HUES48 (cell line): ENCODE measurements at regions not wholly inside any gene's neighbourhood (a gene's known extent, or its start where the extent isn't known, plus 50 kb on each side); places are given as distances from the start of the nearest gene placed in this dataset.
"Not testable (repeated sequence)": the region's sequence is repeated elsewhere in the genome, so short reads cannot be mapped to it uniquely, and the experiment has no call there.

Source experiments
- H3K27ac ChIP-seq: one replicate; pipeline ENCODE4 v1.7.0; 2013; ENCODE audit warnings: low read depth, low read length, inconsistent platforms
- H3K27me3 ChIP-seq: 2 replicates; pipeline ENCODE4 v1.6.1; 2013; ENCODE audit warnings: mild to moderate bottlenecking, low read length; ENCODE audit not compliant: control insufficient read depth, insufficient read depth
- H3K36me3 ChIP-seq: 2 replicates; pipeline ENCODE4 v1.6.1; 2013; ENCODE audit warnings: low read length; ENCODE audit not compliant: control insufficient read depth, insufficient read depth
- H3K4me1 ChIP-seq: 2 replicates; pipeline ENCODE4 v1.6.1; 2013; ENCODE audit warnings: mild to moderate bottlenecking, low read length; ENCODE audit not compliant: control insufficient read depth, insufficient read depth
- H3K4me3 ChIP-seq: 2 replicates; pipeline ENCODE4 v1.5.1; 2013; ENCODE audit warnings: mild to moderate bottlenecking, low read depth, low read length
- H3K9ac ChIP-seq: 2 replicates; pipeline ENCODE4 v1.6.1; 2013; ENCODE audit warnings: mild to moderate bottlenecking, low read depth, low read length, moderate library complexity
- H3K9me3 ChIP-seq: 2 replicates; pipeline ENCODE4 v1.6.1; 2013; ENCODE audit warnings: low read length; ENCODE audit not compliant: control insufficient read depth, insufficient read depth

- H3K36me3 ChIP-seq, H3K27me3 ChIP-seq, H3K9ac ChIP-seq, H3K4me3 ChIP-seq, H3K27ac ChIP-seq, H3K4me1 ChIP-seq, H3K9me3 ChIP-seq: not testable (repeated sequence)
Measured at GRCh38 chr1:91207691-91208090, 185.9 kb upstream of the ZNF644 start.

- H3K4me3 ChIP-seq, H3K4me1 ChIP-seq, H3K9ac ChIP-seq, H3K9me3 ChIP-seq, H3K27me3 ChIP-seq, H3K36me3 ChIP-seq, H3K27ac ChIP-seq: not testable (repeated sequence)
Measured at GRCh38 chr1:91204150-91204549, 182.3 kb upstream of the ZNF644 start.

- H3K36me3 ChIP-seq, result no peaks in the 10 kb centered on the region
- peaks cover 4% of the 10 kb centered on the region for H3K4me1 ChIP-seq
- no peak overlapping the region for H3K27ac ChIP-seq
- H3K9me3 ChIP-seq, result no peaks in the 10 kb centered on the region
- no peaks in the 10 kb centered on the region for H3K27me3 ChIP-seq
- H3K4me3 ChIP-seq, result no peak overlapping the region
- H3K9ac ChIP-seq, result no peak overlapping the region
Measured at GRCh38 chr1:91201694-91202093, 179.9 kb upstream of the ZNF644 start.

GRCh38 chr1:91201176-91201575, 179.3 kb upstream of the ZNF644 start:
- H3K36me3 ChIP-seq, result no peaks in the 10 kb centered on the region
- peaks cover 4% of the 10 kb centered on the region for H3K4me1 ChIP-seq
- H3K9me3 ChIP-seq, result no peaks in the 10 kb centered on the region
- H3K9ac ChIP-seq, result no peak overlapping the region
- H3K27me3 ChIP-seq, result no peaks in the 10 kb centered on the region
- H3K27ac ChIP-seq, result no peak overlapping the region
- no peak overlapping the region for H3K4me3 ChIP-seq

- no peaks in the 10 kb centered on the region for H3K9me3 ChIP-seq
- no peak overlapping the region for H3K9ac ChIP-seq
- H3K36me3 ChIP-seq, result no peaks in the 10 kb centered on the region
- H3K4me1 ChIP-seq, result peaks cover 4% of the 10 kb centered on the region
- H3K27me3 ChIP-seq, result no peaks in the 10 kb centered on the region
- no peak overlapping the region for H3K27ac ChIP-seq
- H3K4me3 ChIP-seq, result no peak overlapping the region
Measured at GRCh38 chr1:91200675-91201074, 178.8 kb upstream of the ZNF644 start.

GRCh38 chr1:91199988-91200387, 178.2 kb upstream of the ZNF644 start:
- Histone ChIP-seq H3K9ac (no peak overlapping the region), H3K27ac (no peak overlapping the region), H3K36me3 (no peaks in the 10 kb centered on the region), H3K27me3 (no peaks in the 10 kb centered on the region), H3K9me3 (no peaks in the 10 kb centered on the region), H3K4me3 (no peak overlapping the region), H3K4me1 (peaks cover 4% of the 10 kb centered on the region)

- Histone ChIP-seq H3K4me3 (no peak overlapping the region), H3K27ac (no peak overlapping the region), H3K36me3 (no peaks in the 10 kb centered on the region), H3K9ac (no peak overlapping the region), H3K27me3 (no peaks in the 10 kb centered on the region), H3K9me3 (no peaks in the 10 kb centered on the region), H3K4me1 (no peaks in the 10 kb centered on the region)
Measured at GRCh38 chr1:91190996-91191395, 169.2 kb upstream of the ZNF644 start.

- Histone ChIP-seq H3K27me3 (no peaks in the 10 kb centered on the region), H3K9ac (no peak overlapping the region), H3K4me3 (no peak overlapping the region), H3K36me3 (no peaks in the 10 kb centered on the region), H3K27ac (no peak overlapping the region), H3K9me3 (no peaks in the 10 kb centered on the region), H3K4me1 (no peaks in the 10 kb centered on the region)
Measured at GRCh38 chr1:91189096-91189495, 167.3 kb upstream of the ZNF644 start.

- not testable (repeated sequence) for H3K27me3 ChIP-seq, H3K4me3 ChIP-seq, H3K36me3 ChIP-seq, H3K9me3 ChIP-seq, H3K27ac ChIP-seq, H3K4me1 ChIP-seq, H3K9ac ChIP-seq
Measured at GRCh38 chr1:91182807-91183206, 161.0 kb upstream of the ZNF644 start.

GRCh38 chr1:91176250-91176649, 154.4 kb upstream of the ZNF644 start:
- Histone ChIP-seq H3K27me3 (no peaks in the 10 kb centered on the region), H3K36me3 (no peaks in the 10 kb centered on the region), H3K4me1 (no peaks in the 10 kb centered on the region), H3K4me3 (no peak overlapping the region), H3K9me3 (no peaks in the 10 kb centered on the region), H3K9ac (no peak overlapping the region), H3K27ac (no peak overlapping the region)

- H3K36me3 ChIP-seq, result no peaks in the 10 kb centered on the region
- no peaks in the 10 kb centered on the region for H3K4me1 ChIP-seq
- no peak overlapping the region for H3K4me3 ChIP-seq
- H3K27me3 ChIP-seq, result no peaks in the 10 kb centered on the region
- no peaks in the 10 kb centered on the region for H3K9me3 ChIP-seq
- no peak overlapping the region for H3K9ac ChIP-seq
- no peak overlapping the region for H3K27ac ChIP-seq
Measured at GRCh38 chr1:91174734-91175133, 152.9 kb upstream of the ZNF644 start.

- no peak overlapping the region for H3K9ac ChIP-seq
- H3K4me1 ChIP-seq, result no peaks in the 10 kb centered on the region
- H3K36me3 ChIP-seq, result no peaks in the 10 kb centered on the region
- no peaks in the 10 kb centered on the region for H3K9me3 ChIP-seq
- no peak overlapping the region for H3K27ac ChIP-seq
- H3K27me3 ChIP-seq, result no peaks in the 10 kb centered on the region
- no peak overlapping the region for H3K4me3 ChIP-seq
Measured at GRCh38 chr1:91173346-91173890, 151.6 kb upstream of the ZNF644 start.
